GM18526 (cell line): ENCODE measurements at regions not wholly inside any gene's neighbourhood (a gene's known extent, or its start where the extent isn't known, plus 50 kb on each side); places are given as distances from the start of the nearest gene placed in this dataset.

Experiments
- POLR2A ChIP-seq: IDR thresholded peaks from 3 replicates; pipeline ENCODE4 v1.6.1; 2011; ENCODE audit not compliant: insufficient read length; ENCODE audit errors: extremely low read depth

- no peak for TF ChIP-seq POLR2A
Measured at GRCh38 chr2:75337016-75337415, 137.7 kb upstream of the TACR1 start.

- TF ChIP-seq POLR2A, result no peak
Measured at GRCh38 chr2:75336451-75336850, 137.1 kb upstream of the TACR1 start.

GRCh38 chr2:75334076-75334475, 134.8 kb upstream of the TACR1 start:
- no peak for TF ChIP-seq POLR2A

- no peak for TF ChIP-seq POLR2A
Measured at GRCh38 chr2:75333646-75334045, 134.3 kb upstream of the TACR1 start.

GRCh38 chr2:75328156-75328555, 128.8 kb upstream of the TACR1 start:
- no peak for TF ChIP-seq POLR2A

- TF ChIP-seq POLR2A, result no peak
Measured at GRCh38 chr2:75327334-75327733, 128.0 kb upstream of the TACR1 start.

GRCh38 chr2:75326645-75327044, 127.3 kb upstream of the TACR1 start:
- TF ChIP-seq POLR2A, result no peak

GRCh38 chr2:75325594-75325993, 126.3 kb upstream of the TACR1 start:
- no peak for TF ChIP-seq POLR2A

- TF ChIP-seq POLR2A, result no peak
Measured at GRCh38 chr2:75324861-75325284, 125.6 kb upstream of the TACR1 start.

- no peak for TF ChIP-seq POLR2A
Measured at GRCh38 chr2:75324141-75324540, 124.8 kb upstream of the TACR1 start.

GRCh38 chr2:75321599-75321922, 122.2 kb upstream of the TACR1 start:
- no peak for TF ChIP-seq POLR2A

- no peak for TF ChIP-seq POLR2A
Measured at GRCh38 chr2:75320898-75321598, 121.7 kb upstream of the TACR1 start.

GRCh38 chr2:75319951-75320350, 120.6 kb upstream of the TACR1 start:
- TF ChIP-seq POLR2A, result no peak

GRCh38 chr2:75317802-75318201, 118.5 kb upstream of the TACR1 start:
- TF ChIP-seq POLR2A, result no peak

- no peak for TF ChIP-seq POLR2A
Measured at GRCh38 chr2:75317316-75317715, 118.0 kb upstream of the TACR1 start.

GRCh38 chr2:75315436-75315835, 116.1 kb upstream of the TACR1 start:
- no peak for TF ChIP-seq POLR2A

GRCh38 chr2:75311993-75312392, 112.7 kb upstream of the TACR1 start:
- TF ChIP-seq POLR2A, result no peak
